Ascending aorta (tissue), 2 donors: ENCODE measurements at regions not wholly inside any gene's neighbourhood (a gene's known extent, or its start where the extent isn't known, plus 50 kb on each side); places are given as distances from the start of the nearest gene placed in this dataset.

Source experiments
- DNase-seq, 2 donors: peaks; one replicate each; pipeline ENCODE4 v3.0.0-alpha.2; 2019; ENCODE audit warnings: low spot score in 2 of 2
- H3K27ac ChIP-seq, 2 donors: fragments of 200-600 bp; sonication (generic); one replicate each; pipeline ENCODE4 v1.5.1; 2016 to 2017; ENCODE audit warnings: mild to moderate bottlenecking in 1 of 2
- H3K27me3 ChIP-seq: fragments of 200-600 bp; sonication (generic); one replicate; pipeline ENCODE4 v1.5.1; 2017
- H3K36me3 ChIP-seq, 2 donors: fragments of 200-600 bp; sonication (generic); one replicate each; pipeline ENCODE4 v1.5.1; 2016
- H3K4me1 ChIP-seq, 2 donors: fragments of 200-600 bp; sonication (generic); one replicate each; pipeline ENCODE4 v1.5.1; 2016 to 2017; ENCODE audit warnings: mild to moderate bottlenecking in 1 of 2
- H3K4me3 ChIP-seq, 2 donors: fragments of 200-600 bp; sonication (generic); one replicate each; pipeline ENCODE4 v1.5.1; 2016 to 2017; ENCODE audit warnings: mild to moderate bottlenecking in 1 of 2
- H3K9me3 ChIP-seq, 2 donors: fragments of 200-600 bp; sonication (generic); one replicate each; pipeline ENCODE4 v1.5.1; 2016
- CTCF ChIP-seq, 3 experiments: fragments of 200-600 bp in 2 of 3; fragments of 450-650 bp in 1 of 3; sonication (generic) in 2 of 3; IDR thresholded peaks; one replicate each; pipeline ENCODE4 v1.5.1; 2016 to 2019; ENCODE audit warnings: antibody characterized with exemption in 3 of 3, mild to moderate bottlenecking in 1 of 3, moderate library complexity in 1 of 3
- intact Hi-C: fragments of 100-400 bp; cut with DNase I; formaldehyde crosslinking; loops from one replicate; pipeline ENCODE4 v1.15.1; 2023

- no peak for TF ChIP-seq CTCF (IDR thresholded peaks at IDR 0.05)
- Histone ChIP-seq H3K9me3 (no peaks in the 10 kb centered on the region), H3K4me3 (no peak overlapping the region), H3K27me3 (no peaks in the 10 kb centered on the region), H3K4me1 (no peaks in the 10 kb centered on the region), H3K27ac (no peak overlapping the region), H3K36me3 (no peaks in the 10 kb centered on the region)
- no peak for DNase-seq
- intact Hi-C loops = no loop called here
Observed at GRCh38 chr10:37681617-37681999, 175.8 kb downstream of the ZNF248 start.

- no peaks in the 10 kb centered on the region for H3K9me3 ChIP-seq
- intact Hi-C loops = no loop called here
- H3K4me1 ChIP-seq = no peaks in the 10 kb centered on the region
- H3K27me3 ChIP-seq = no peaks in the 10 kb centered on the region
- no peak for TF ChIP-seq CTCF (IDR thresholded peaks at IDR 0.05)
- H3K4me3 ChIP-seq = no peak overlapping the region
- H3K36me3 ChIP-seq = no peaks in the 10 kb centered on the region
- H3K27ac ChIP-seq = no peak overlapping the region
- DNase-seq = no peak
Observed at GRCh38 chr10:37680716-37681616, 176.4 kb downstream of the ZNF248 start.

GRCh38 chr10:37680243-37680683 lies 177.1 kb downstream of the ZNF248 start:
- no peak overlapping the region for H3K27ac ChIP-seq
- H3K27me3 ChIP-seq = no peaks in the 10 kb centered on the region
- H3K9me3 ChIP-seq = no peaks in the 10 kb centered on the region
- intact Hi-C loops = no loop called here
- TF ChIP-seq CTCF (IDR thresholded peaks at IDR 0.05) = no peak
- H3K36me3 ChIP-seq = no peaks in the 10 kb centered on the region
- no peak overlapping the region for H3K4me3 ChIP-seq
- no peaks in the 10 kb centered on the region for H3K4me1 ChIP-seq
- no peak for DNase-seq

- H3K9me3 ChIP-seq = no peaks in the 10 kb centered on the region
- intact Hi-C loops = no loop called here
- DNase-seq = no peak
- no peak overlapping the region for H3K27ac ChIP-seq
- no peak for TF ChIP-seq CTCF (IDR thresholded peaks at IDR 0.05)
- H3K4me1 ChIP-seq = no peaks in the 10 kb centered on the region
- no peaks in the 10 kb centered on the region for H3K36me3 ChIP-seq
- H3K27me3 ChIP-seq = no peaks in the 10 kb centered on the region
- no peak overlapping the region for H3K4me3 ChIP-seq
Observed at GRCh38 chr10:37679465-37679864, 177.9 kb downstream of the ZNF248 start.

- no peaks in the 10 kb centered on the region for H3K4me1 ChIP-seq
- no peak overlapping the region for H3K27ac ChIP-seq
- peaks cover 0 to 4% of the 10 kb centered on the region in 2 donors for H3K9me3 ChIP-seq
- no peak for TF ChIP-seq CTCF (IDR thresholded peaks at IDR 0.05)
- no peaks in the 10 kb centered on the region for H3K36me3 ChIP-seq
- H3K4me3 ChIP-seq = no peak overlapping the region
- intact Hi-C loops = no loop called here
- H3K27me3 ChIP-seq = no peaks in the 10 kb centered on the region
- DNase-seq = no peak
Observed at GRCh38 chr10:37675449-37675848, 182.0 kb downstream of the ZNF248 start.
